Stimulated activated naive CD8-positive, alpha-beta T cell treated with anti-CD3 and anti-CD28 coated beads, Interleukin-15, Interleukin-2, amounts not matched to agents 100 U/mL and 50 U/mL, for 24 hours (primary cell): ENCODE measurements at regions not wholly inside any gene's neighbourhood (a gene's known extent, or its start where the extent isn't known, plus 50 kb on each side); places are given as distances from the start of the nearest gene placed in this dataset.

Source experiments
- ATAC-seq: fragments of 150-1000 bp; cut with Tn5 transposase; one replicate; pipeline ENCODE4 v1.10.0; 2021
- DNase-seq: peaks from one replicate; pipeline ENCODE4 v3.0.0; 2021

DNA sequence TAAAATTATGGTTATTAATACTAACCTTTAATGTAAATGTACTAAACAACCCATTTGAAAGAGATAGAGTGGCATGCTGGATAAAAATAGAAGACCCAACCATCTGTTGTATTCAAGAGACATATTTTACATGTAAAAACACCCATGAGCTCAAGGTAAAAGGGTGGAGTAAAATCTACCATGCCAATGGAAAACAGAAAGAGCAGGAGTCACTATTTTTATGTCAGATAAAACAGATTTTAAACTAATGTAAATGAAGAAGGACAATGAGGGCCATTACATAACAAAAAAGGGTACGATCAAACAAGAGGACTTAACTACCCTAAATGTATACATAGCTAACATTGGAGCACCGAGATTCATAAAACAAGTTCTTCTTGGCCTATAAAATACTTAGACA, 66.3 kb downstream of the ITM2A start:
- ATAC-seq, result no peak
- DNase-seq, result no peak

- no peak for DNase-seq
- no peak for ATAC-seq
Measured at GRCh38 chrX:79290596-79290995, 76.5 kb downstream of the ITM2A start.

GRCh38 chrX:79288733-79289132, 78.4 kb downstream of the ITM2A start:
- no peak for DNase-seq

GRCh38 chrX:79287724-79288123, 79.4 kb downstream of the ITM2A start:
- ATAC-seq, result no peak
- DNase-seq, result no peak

More at GRCh38 chrX:79288733-79289132, 78.4 kb downstream of the ITM2A start:
- ATAC-seq, result no peak

DNA sequence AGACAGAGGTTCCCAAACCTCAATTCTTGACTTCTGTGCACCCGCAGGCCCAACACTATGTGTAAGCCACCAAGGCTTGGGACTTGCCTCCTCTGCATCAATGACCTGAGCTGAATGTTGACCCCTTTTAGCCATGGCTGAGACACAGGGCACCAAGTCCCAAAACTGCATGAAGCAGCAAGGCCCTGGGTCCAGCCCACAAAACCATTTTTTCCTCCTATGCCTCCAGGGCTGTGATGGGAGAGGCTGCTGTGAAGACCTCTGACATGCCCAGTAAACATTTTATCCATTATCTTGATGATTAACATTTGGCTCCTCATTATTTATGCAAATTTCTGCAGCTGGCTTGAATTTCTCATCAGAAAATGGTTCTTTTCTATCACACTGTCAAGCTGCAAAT, 85.4 kb downstream of the ITM2A start:
- no peak for DNase-seq

GRCh38 chrX:79270401-79270800, 96.7 kb downstream of the ITM2A start:
- peak; percentile 98 for ATAC-seq

More for the DNA sequence above, 85.4 kb downstream of the ITM2A start:
- ATAC-seq, result no peak

DNA sequence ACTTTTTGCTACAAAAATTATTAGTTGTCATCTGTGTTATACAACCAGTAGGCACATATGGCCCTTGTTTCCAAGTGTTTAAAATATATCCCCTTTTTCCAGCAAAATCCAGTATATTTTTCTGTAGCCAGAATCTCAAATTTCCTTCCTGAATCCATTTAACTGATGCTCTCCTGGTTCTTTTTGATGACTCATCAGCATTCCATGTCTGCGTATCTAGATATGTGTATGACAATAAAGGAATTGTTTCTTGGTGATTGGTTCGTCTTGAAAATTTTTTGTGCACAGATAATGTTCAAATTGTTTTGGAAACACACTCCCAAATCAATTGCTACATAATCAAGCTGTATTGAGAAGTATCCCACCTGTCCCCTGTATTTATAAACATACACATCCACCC, 98.3 kb downstream of the ITM2A start:
- ATAC-seq, result no peak
- no peak for DNase-seq

More at GRCh38 chrX:79270401-79270800, 96.7 kb downstream of the ITM2A start:
- DNase-seq, result peak; percentile 75

GRCh38 chrX:79266702-79267101, 100.4 kb downstream of the ITM2A start:
- DNase-seq (no peak), ATAC-seq (no peak)

DNA sequence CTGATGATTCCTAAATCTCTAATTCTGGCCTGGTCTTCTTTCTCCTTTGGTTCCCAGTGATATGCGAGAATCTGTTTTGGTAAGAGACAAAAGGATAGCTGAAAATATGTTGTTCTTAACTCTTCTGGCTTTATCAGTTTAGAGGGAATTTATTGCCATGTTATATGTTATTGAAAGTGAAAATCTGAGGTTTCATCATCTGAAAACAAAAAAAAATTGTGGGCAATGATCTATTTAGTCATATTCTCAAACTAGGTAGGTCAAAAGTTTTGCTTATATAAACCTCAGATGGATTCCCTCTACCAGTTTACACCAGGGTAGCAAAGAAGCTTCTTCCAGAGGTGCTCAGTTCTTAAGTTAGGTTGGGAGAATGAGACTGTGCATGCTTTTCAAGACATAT, 103.6 kb downstream of the ITM2A start:
- ATAC-seq (no peak), DNase-seq (no peak)

DNA sequence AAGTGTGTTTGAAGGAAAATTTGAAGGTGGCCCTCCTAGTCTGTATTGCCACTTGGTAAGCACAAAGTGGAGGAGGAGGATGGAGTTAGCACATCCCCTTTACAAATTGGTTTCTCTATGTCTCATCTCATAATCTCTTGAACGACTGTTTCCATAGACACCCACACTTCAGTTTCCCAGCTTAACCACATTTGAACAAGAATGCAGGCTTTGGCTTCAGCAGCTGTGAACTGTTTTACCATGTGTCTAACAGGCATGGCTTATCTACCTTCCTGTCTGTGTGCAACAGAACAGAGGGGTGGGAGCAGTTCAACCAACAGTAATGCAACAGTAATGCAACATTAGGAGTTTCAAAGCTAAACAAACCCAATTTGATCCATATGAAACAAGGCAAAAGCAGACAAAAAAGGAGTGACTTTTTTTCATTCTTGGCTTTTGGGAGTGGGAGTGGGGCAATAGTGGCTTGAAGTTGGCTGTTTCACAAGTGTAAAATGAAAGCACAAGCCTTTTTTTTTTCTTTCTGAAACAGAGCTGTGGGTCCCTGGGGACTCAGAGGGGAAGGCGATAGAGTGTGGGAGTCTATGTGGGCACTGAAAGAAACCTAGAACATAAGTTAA, 108.0 kb downstream of the ITM2A start:
- peak; percentile 27 for DNase-seq
- ATAC-seq, result peak; percentile 86

GRCh38 chrX:79243691-79244090, 99.2 kb downstream of the GPR174 start:
- DNase-seq (no peak), ATAC-seq (no peak)

DNA sequence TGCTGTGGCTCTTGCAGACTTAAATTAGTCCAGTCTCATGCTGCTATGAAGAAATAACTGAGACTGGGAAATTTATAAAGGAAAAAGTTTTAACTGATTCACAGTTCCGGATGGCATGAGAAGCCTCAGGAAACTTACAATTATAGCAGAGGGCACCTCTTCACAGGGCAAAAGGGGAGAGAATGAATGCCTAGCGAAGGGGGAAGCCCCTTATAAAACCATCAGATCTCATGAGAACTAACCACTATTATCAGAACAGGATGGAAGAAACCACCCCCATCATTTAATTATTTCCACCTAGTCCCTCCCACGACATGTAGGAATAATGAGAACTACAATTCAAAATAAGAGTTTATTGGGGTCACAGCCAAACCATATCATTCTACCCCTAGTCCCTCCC, 91.4 kb downstream of the GPR174 start:
- ATAC-seq (peak; percentile 65), DNase-seq (no peak)

GRCh38 chrX:79231662-79232061, 87.2 kb downstream of the GPR174 start:
- ATAC-seq, result no peak
- no peak for DNase-seq
